ENCODE measurements at regions not wholly inside any gene's neighbourhood (a gene's known extent, or its start where the extent isn't known, plus 50 kb on each side); places are given as distances from the start of the nearest gene placed in this dataset.
"Not testable (repeated sequence)": the region's sequence is repeated elsewhere in the genome, so short reads cannot be mapped to it uniquely, and the experiment has no call there.

GRCh38 chr17:36695710-36696109 is 94.3 kb downstream of the MRM1 start:
- not testable (repeated sequence) for DNase-seq (ENCODE audit: low spot score)

- DNase-seq (ENCODE audit: low spot score): no peak
Observed at GRCh38 chr17:36696805-36697204, 95.4 kb downstream of the MRM1 start.

GRCh38 chr17:36697903-36698530 is 96.6 kb downstream of the MRM1 start:
- DNase-seq (ENCODE audit: low spot score): peak; percentile 43

- no peak for DNase-seq (ENCODE audit: low spot score)
Observed at GRCh38 chr17:36701429-36702099, 100.2 kb downstream of the MRM1 start.

- DNase-seq (ENCODE audit: low spot score): no peak
Observed at GRCh38 chr17:36702636-36703035, 101.3 kb downstream of the MRM1 start.

GRCh38 chr17:36703860-36704266 is 102.5 kb downstream of the MRM1 start:
- peak; percentile 62 for DNase-seq (ENCODE audit: low spot score)

- DNase-seq (ENCODE audit: low spot score): no peak
Observed at GRCh38 chr17:36705283-36705795, 104.0 kb downstream of the MRM1 start.

GRCh38 chr17:36705874-36706731 is 104.7 kb downstream of the MRM1 start:
- peak; percentile 71 for DNase-seq (ENCODE audit: low spot score)

- DNase-seq (ENCODE audit: low spot score): no peak
Observed at GRCh38 chr17:36707904-36708303, 106.5 kb downstream of the MRM1 start.

GRCh38 chr17:36714789-36715188 is 113.4 kb downstream of the MRM1 start:
- DNase-seq (ENCODE audit: low spot score): no peak

- DNase-seq (ENCODE audit: low spot score): no peak
Observed at GRCh38 chr17:36715951-36716350, 114.6 kb downstream of the MRM1 start.

GRCh38 chr17:36717088-36717487 is 115.7 kb downstream of the MRM1 start:
- DNase-seq (ENCODE audit: low spot score): no peak

GRCh38 chr17:36720131-36720530 is 118.7 kb downstream of the MRM1 start:
- no peak for DNase-seq (ENCODE audit: low spot score)

- no peak for DNase-seq (ENCODE audit: low spot score)
Observed at GRCh38 chr17:36721560-36722120, 120.3 kb downstream of the MRM1 start.

- peak; percentile 49 for DNase-seq (ENCODE audit: low spot score)
Observed at GRCh38 chr17:36722121-36722902, 120.9 kb downstream of the MRM1 start.

GRCh38 chr17:36722903-36723263 is 121.5 kb downstream of the MRM1 start:
- DNase-seq (ENCODE audit: low spot score): no peak

- no peak for DNase-seq (ENCODE audit: low spot score)
Observed at GRCh38 chr17:36723459-36724025, 122.2 kb downstream of the MRM1 start.

GRCh38 chr17:36726199-36726598 is 124.8 kb downstream of the MRM1 start:
- no peak for DNase-seq (ENCODE audit: low spot score)

- no peak for DNase-seq (ENCODE audit: low spot score)
Observed at GRCh38 chr17:36727052-36727451, 125.7 kb downstream of the MRM1 start.

- no peak for DNase-seq (ENCODE audit: low spot score)
Observed at GRCh38 chr17:36727577-36727976, 126.2 kb downstream of the MRM1 start.

Data from HuH-7 (cell line).